HCT116 (cell line): ENCODE measurements at regions not wholly inside any gene's neighbourhood (a gene's known extent, or its start where the extent isn't known, plus 50 kb on each side); places are given as distances from the start of the nearest gene placed in this dataset.

ENCODE experiments used
- CTCF ChIP-seq, 3 experiments: fragments of 200-600 bp in 1 of 3; sonication (generic) in 1 of 3; IDR thresholded peaks in 2 of 3; conservative IDR thresholded peaks in 1 of 3; 2 replicates each; pipeline ENCODE4 v1.5.1; 2012 to 2017; ENCODE audit warnings: low read depth in 2 of 3, low read length in 2 of 3, antibody characterized with exemption in 1 of 3, borderline replicate concordance in 1 of 3, control low read depth in 1 of 3, mild to moderate bottlenecking in 1 of 3, mixed read lengths in 1 of 3, mixed run types in 1 of 3, moderate library complexity in 1 of 3; ENCODE audit not compliant: insufficient read depth in 1 of 3
- EZH2 ChIP-seq: fragments of 200-600 bp; sonication (generic); IDR thresholded peaks from 2 replicates; pipeline ENCODE4 v1.6.1; 2017; ENCODE audit warnings: antibody characterized with exemption, mixed run types
- EZH2phosphoT487 ChIP-seq: fragments of 200-600 bp; IDR thresholded peaks from 2 replicates; pipeline ENCODE4 v1.6.1; 2018; ENCODE audit warnings: antibody characterized with exemption, borderline replicate concordance
- JUND ChIP-seq: IDR thresholded peaks from 2 replicates; pipeline ENCODE4 v1.6.1; 2012
- POLR2A ChIP-seq: IDR thresholded peaks from 2 replicates; pipeline ENCODE4 v1.7.0; 2011; ENCODE audit warnings: borderline replicate concordance; ENCODE audit not compliant: insufficient read depth, insufficient read length; ENCODE audit errors: extremely low read depth
- POLR2AphosphoS5 ChIP-seq: IDR thresholded peaks from 2 replicates; pipeline ENCODE4 v1.6.1; 2011; ENCODE audit warnings: mild to moderate bottlenecking, low read depth, low read length, moderate library complexity
- RAD21 ChIP-seq: IDR thresholded peaks from 2 replicates; pipeline ENCODE4 v1.6.1; 2012; ENCODE audit warnings: low read depth, mild to moderate bottlenecking
- ZNF274 ChIP-seq: fragments of 200-500 bp; sonication (Bioruptor generic); IDR thresholded peaks from 2 replicates; pipeline ENCODE4 v1.6.1; 2014; ENCODE audit warnings: mild to moderate bottlenecking, low read depth, low read length, inconsistent platforms

DNA sequence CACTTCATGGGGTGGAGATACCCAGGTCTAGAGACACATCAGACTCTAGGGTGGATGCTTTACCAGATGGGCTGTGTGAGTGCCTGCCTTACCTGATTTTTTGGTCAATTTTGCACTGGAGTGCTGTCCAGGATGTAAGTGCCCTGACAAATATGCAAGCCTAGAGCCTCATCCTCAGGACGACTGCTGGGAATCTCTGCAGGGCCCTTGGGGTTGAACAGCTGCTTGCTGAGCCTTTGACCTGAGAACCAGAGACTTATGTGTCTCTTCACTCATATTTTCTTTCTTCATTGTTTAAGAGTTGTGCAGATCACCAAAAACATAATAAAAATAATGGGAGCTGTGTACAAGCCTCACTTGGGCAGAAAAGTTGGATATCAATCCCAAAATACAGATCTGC lies 551.5 kb upstream of the ATP2B1 start:
- no peak for TF ChIP-seq JUND
- no peak for TF ChIP-seq POLR2AphosphoS5
- TF ChIP-seq POLR2A: no peak
- TF ChIP-seq ZNF274: no peak
- no peak for TF ChIP-seq CTCF (IDR thresholded peaks at IDR 0.05 in 2 of 3, conservative IDR thresholded peaks at IDR 0.05 in 1 of 3; ENCODE audit: borderline replicate concordance in 1 of 3, insufficient read depth in 1 of 3, low read depth in 2 of 3, low read length in 2 of 3)
- no peak for TF ChIP-seq RAD21
- TF ChIP-seq EZH2: no peak
- no peak for TF ChIP-seq EZH2phosphoT487
